Neural cell (in vitro differentiated cells): ENCODE measurements at regions not wholly inside any gene's neighbourhood (a gene's known extent, or its start where the extent isn't known, plus 50 kb on each side); places are given as distances from the start of the nearest gene placed in this dataset.

ENCODE experiments used
- H2AFZ ChIP-seq: fragments of 200-600, 300-800 bp; sonication (generic), shearing (Covaris generic); 2 replicates; pipeline ENCODE4 v1.6.0; 2014; ENCODE audit warnings: low read depth, mild to moderate bottlenecking, antibody characterized with exemption, low read length, moderate library complexity
- H3F3A ChIP-seq: fragments of 200-600 bp; shearing (Covaris generic); 2 replicates; pipeline ENCODE4 v1.6.1; 2016; ENCODE audit warnings: mild to moderate bottlenecking, moderate library complexity, mixed read lengths, antibody characterized with exemption, low read length; ENCODE audit not compliant: insufficient read depth, poor library complexity, severe bottlenecking
- H3K27ac ChIP-seq: fragments of 200-600, 300-800 bp; sonication (generic), shearing (Covaris generic); 2 replicates; pipeline ENCODE4 v1.5.1; 2014; ENCODE audit warnings: mild to moderate bottlenecking, low read length, moderate library complexity
- H3K27me3 ChIP-seq: fragments of 300-800, 200-600 bp; sonication (generic), shearing (Covaris generic); 2 replicates; pipeline ENCODE4 v1.6.0; 2014; ENCODE audit warnings: mild to moderate bottlenecking, low read depth, low read length, moderate library complexity; ENCODE audit not compliant: insufficient read depth
- H3K36me3 ChIP-seq: fragments of 300-800, 200-600 bp; sonication (generic), shearing (Covaris generic); 2 replicates; pipeline ENCODE4 v1.5.1; 2014; ENCODE audit warnings: mild to moderate bottlenecking, antibody characterized with exemption, low read length, moderate library complexity; ENCODE audit not compliant: insufficient read depth
- H3K4me2 ChIP-seq: fragments of 300-800, 200-600 bp; sonication (generic), shearing (Covaris generic); 2 replicates; pipeline ENCODE4 v1.6.0; 2014; ENCODE audit warnings: mild to moderate bottlenecking, low read length
- H3K4me3 ChIP-seq: fragments of 300-800, 200-600 bp; sonication (generic), shearing (Covaris generic); 2 replicates; pipeline ENCODE4 v1.5.1; 2014; ENCODE audit warnings: mild to moderate bottlenecking, low read length, moderate library complexity
- H3K79me2 ChIP-seq: fragments of 200-600 bp; shearing (Covaris generic); replicated peaks from 2 replicates; pipeline ENCODE4 v1.6.0; 2014; ENCODE audit warnings: mild to moderate bottlenecking, low read length, moderate library complexity; ENCODE audit not compliant: insufficient read depth
- H3K9ac ChIP-seq: fragments of 300-800, 200-600 bp; sonication (generic), shearing (Covaris generic); 2 replicates; pipeline ENCODE4 v1.6.1; 2016; ENCODE audit warnings: mild to moderate bottlenecking, low read length, mixed read lengths
- H3K9me2 ChIP-seq: fragments of 200-600 bp; shearing (Covaris generic); 2 replicates; pipeline ENCODE4 v1.6.1; 2016; ENCODE audit warnings: mild to moderate bottlenecking, low read length, mixed read lengths; ENCODE audit not compliant: insufficient read depth
- H3K9me3 ChIP-seq: fragments of 200-600, 300-800 bp; sonication (generic), shearing (Covaris generic); 2 replicates; pipeline ENCODE4 v1.6.1; 2016; ENCODE audit warnings: mild to moderate bottlenecking, mixed run types, low read length, moderate library complexity, mixed read lengths
- H4K20me1 ChIP-seq: fragments of 200-600 bp; shearing (Covaris generic); 2 replicates; pipeline ENCODE4 v1.6.1; 2016; ENCODE audit warnings: mild to moderate bottlenecking, mixed run types; ENCODE audit not compliant: insufficient read depth
- CTCF ChIP-seq: fragments of 450-650 bp; IDR thresholded peaks from 2 replicates; pipeline ENCODE4 v1.5.1; 2014; ENCODE audit warnings: antibody characterized with exemption, mild to moderate bottlenecking, moderate library complexity; ENCODE audit not compliant: poor library complexity, severe bottlenecking
- EP300 ChIP-seq: fragments of 450-650 bp; conservative IDR thresholded peaks from 2 replicates; pipeline ENCODE4 v1.6.1; 2014; ENCODE audit warnings: antibody characterized with exemption, mild to moderate bottlenecking, moderate library complexity; ENCODE audit not compliant: poor library complexity, severe bottlenecking
- EZH2 ChIP-seq: fragments of 200-600, 300-800 bp; shearing (Covaris generic), sonication (generic); IDR thresholded peaks from 2 replicates; pipeline ENCODE4 v1.6.1; 2014; ENCODE audit warnings: antibody characterized with exemption, low read length, borderline replicate concordance, mild to moderate bottlenecking; ENCODE audit not compliant: insufficient read depth, poor library complexity, severe bottlenecking
- MXI1 ChIP-seq: fragments of 450-650 bp; conservative IDR thresholded peaks from 2 replicates; pipeline ENCODE4 v1.6.1; 2014; ENCODE audit warnings: antibody characterized with exemption, mild to moderate bottlenecking; ENCODE audit not compliant: poor library complexity, severe bottlenecking
- POLR2AphosphoS5 ChIP-seq: IDR thresholded peaks from 2 replicates; pipeline ENCODE4 v1.6.1; 2012
- RAD21 ChIP-seq: fragments of 450-650 bp; conservative IDR thresholded peaks from 2 replicates; pipeline ENCODE4 v1.6.1; 2014; ENCODE audit warnings: antibody characterized with exemption, mild to moderate bottlenecking, moderate library complexity
- REST ChIP-seq: IDR thresholded peaks from 2 replicates; pipeline ENCODE4 v1.6.1; 2012; ENCODE audit warnings: borderline replicate concordance
- SMC3 ChIP-seq: fragments of 450-650 bp; conservative IDR thresholded peaks from 2 replicates; pipeline ENCODE4 v1.6.1; 2014; ENCODE audit warnings: antibody characterized with exemption, mild to moderate bottlenecking, moderate library complexity; ENCODE audit not compliant: poor library complexity
- TAF1 ChIP-seq: IDR thresholded peaks from 2 replicates; pipeline ENCODE4 v1.6.1; 2012; ENCODE audit warnings: low read depth

- Histone ChIP-seq H3F3A (no peaks in the 10 kb centered on the region), H4K20me1 (no peaks in the 10 kb centered on the region), H3K9ac (no peak overlapping the region), H3K27me3 (no peaks in the 10 kb centered on the region), H3K27ac (no peak overlapping the region), H3K9me3 (no peaks in the 10 kb centered on the region), H3K9me2 (no peaks in the 10 kb centered on the region), H3K4me3 (no peak overlapping the region), H3K4me2 (no peak overlapping the region), H3K79me2 (no peaks in the 10 kb centered on the region), H2AFZ (no peak overlapping the region), H3K36me3 (no peaks in the 10 kb centered on the region)
- no peak for TF ChIP-seq POLR2AphosphoS5
- no peak for TF ChIP-seq RAD21
- no peak for TF ChIP-seq SMC3
- no peak for TF ChIP-seq REST
- TF ChIP-seq MXI1 = no peak
- TF ChIP-seq EZH2 = no peak
- TF ChIP-seq CTCF = no peak
- no peak for TF ChIP-seq EP300
- TF ChIP-seq TAF1 = no peak
These were observed 67.9 kb upstream of the TECRL start for GRCh38 chr4:64477127-64477526.

- Histone ChIP-seq H3K36me3 (no peaks in the 10 kb centered on the region), H3K27ac (no peak overlapping the region), H3K79me2 (no peaks in the 10 kb centered on the region), H4K20me1 (no peaks in the 10 kb centered on the region), H3F3A (no peaks in the 10 kb centered on the region), H3K27me3 (no peaks in the 10 kb centered on the region), H3K4me3 (no peak overlapping the region), H2AFZ (no peak overlapping the region), H3K9me3 (no peaks in the 10 kb centered on the region), H3K9me2 (no peaks in the 10 kb centered on the region), H3K9ac (no peak overlapping the region), H3K4me2 (no peak overlapping the region)
- TF ChIP-seq CTCF (no peak), EZH2 (no peak)
These were observed 56.0 kb upstream of the TECRL start for GRCh38 chr4:64465263-64465662.
